Renal cortical epithelial cell (primary cell): ENCODE measurements at regions not wholly inside any gene's neighbourhood (a gene's known extent, or its start where the extent isn't known, plus 50 kb on each side); places are given as distances from the start of the nearest gene placed in this dataset.

Source experiments
- DNase-seq: peaks from one replicate; pipeline ENCODE4 v3.0.0-alpha.2; 2011; ENCODE audit warnings: low read depth

GRCh38 chr18:61948846-61949438 is 56.1 kb upstream of the RNF152 start:
- no peak for DNase-seq

GRCh38 chr18:61948281-61948741 is 55.5 kb upstream of the RNF152 start:
- DNase-seq: no peak

GRCh38 chr18:61946449-61946848 is 53.6 kb upstream of the RNF152 start:
- DNase-seq: no peak

GRCh38 chr18:61943175-61943964 is 50.6 kb upstream of the RNF152 start:
- no peak for DNase-seq
